ENCODE measurements at regions not wholly inside any gene's neighbourhood (a gene's known extent, or its start where the extent isn't known, plus 50 kb on each side); places are given as distances from the start of the nearest gene placed in this dataset.

- no peak for TF ChIP-seq EZH2 (IDR thresholded peaks at IDR 0.05)
- no peak for TF ChIP-seq POLR2AphosphoS5 (IDR thresholded peaks at IDR 0.05; ENCODE audit: borderline replicate concordance, low read depth, low read length)
- TF ChIP-seq FOXP2 (optimal IDR thresholded peaks at IDR 0.05; ENCODE audit: control extremely low read depth, extremely low read length, insufficient read depth) = no peak
Observed at GRCh38 chr11:71120471-71120896, 131.9 kb downstream of the SHANK2 start.

Measured in SK-N-MC (cell line).